MM.1S (cell line): ENCODE measurements at regions not wholly inside any gene's neighbourhood (a gene's known extent, or its start where the extent isn't known, plus 50 kb on each side); places are given as distances from the start of the nearest gene placed in this dataset.
"Not testable (repeated sequence)": the region's sequence is repeated elsewhere in the genome, so short reads cannot be mapped to it uniquely, and the experiment has no call there.

Source experiments
- CTCF ChIP-seq: fragments of 300-600 bp; sonication (generic); IDR thresholded peaks from 2 replicates; pipeline ENCODE4 v1.5.1; 2016; ENCODE audit warnings: antibody characterized with exemption, low read length, mixed read lengths
- EZH2 ChIP-seq: fragments of 300-600 bp; sonication (generic); optimal IDR thresholded peaks from 2 replicates; pipeline ENCODE3; 2017; ENCODE audit warnings: low read depth, mild to moderate bottlenecking, antibody characterized with exemption, low read length, mixed read lengths
- EZH2phosphoT487 ChIP-seq: fragments of 300-600 bp; sonication (generic); IDR thresholded peaks from 2 replicates; pipeline ENCODE4 v1.6.1; 2018; ENCODE audit warnings: antibody characterized with exemption, low read length

DNA sequence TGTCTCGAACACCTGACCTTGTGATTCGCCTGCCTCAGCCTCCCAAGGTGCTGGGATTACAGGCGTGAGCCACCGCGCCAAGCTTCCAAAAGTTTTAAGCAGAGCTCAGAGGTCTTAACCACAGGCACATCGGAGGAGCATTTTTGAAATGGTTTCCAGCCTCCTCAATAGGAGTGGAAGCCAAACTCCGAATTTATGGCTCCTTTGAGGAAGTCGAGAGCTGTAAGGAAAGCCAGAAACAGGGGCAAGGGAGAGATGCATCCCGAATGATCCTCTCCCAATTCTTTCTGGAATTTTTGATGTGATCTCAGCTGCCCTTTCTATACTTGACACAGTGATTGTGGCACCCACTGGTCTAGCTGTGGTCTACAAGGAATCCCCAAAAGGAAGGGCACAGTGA lies 313.6 kb upstream of the FRG2C start:
- TF ChIP-seq CTCF, EZH2, EZH2phosphoT487: not testable (repeated sequence)
